ENCODE measurements at regions not wholly inside any gene's neighbourhood (a gene's known extent, or its start where the extent isn't known, plus 50 kb on each side); places are given as distances from the start of the nearest gene placed in this dataset.

GRCh38 chr16:79806757-79807156 lies 206.2 kb upstream of the MAF start:
- no peak for DNase-seq (ENCODE audit: low read depth in 1 of 2, low spot score in 1 of 2)

GRCh38 chr16:79805621-79806020 lies 205.1 kb upstream of the MAF start:
- DNase-seq (ENCODE audit: low read depth in 1 of 2, low spot score in 1 of 2), result no peak

GRCh38 chr16:79801646-79802045 lies 201.1 kb upstream of the MAF start:
- no peak for DNase-seq (ENCODE audit: low read depth in 1 of 2, low spot score in 1 of 2)

- no peak for DNase-seq (ENCODE audit: low read depth in 1 of 2, low spot score in 1 of 2)
These were observed 199.6 kb upstream of the MAF start for GRCh38 chr16:79800016-79800608.

- DNase-seq (ENCODE audit: low read depth in 1 of 2, low spot score in 1 of 2), result no peak
These were observed 198.0 kb upstream of the MAF start for GRCh38 chr16:79798416-79799053.

- DNase-seq (ENCODE audit: low read depth in 1 of 2, low spot score in 1 of 2), result no peak
These were observed 196.9 kb upstream of the MAF start for GRCh38 chr16:79797486-79797885.

GRCh38 chr16:79795556-79795955 lies 195.0 kb upstream of the MAF start:
- DNase-seq (ENCODE audit: low read depth in 1 of 2, low spot score in 1 of 2), result no peak

- DNase-seq (ENCODE audit: low read depth in 1 of 2, low spot score in 1 of 2), result no peak
These were observed 194.4 kb upstream of the MAF start for GRCh38 chr16:79794941-79795340.

GRCh38 chr16:79792664-79793351 lies 192.3 kb upstream of the MAF start:
- no peak for DNase-seq (ENCODE audit: low read depth in 1 of 2, low spot score in 1 of 2)

- no peak for DNase-seq (ENCODE audit: low read depth in 1 of 2, low spot score in 1 of 2)
These were observed 191.5 kb upstream of the MAF start for GRCh38 chr16:79792076-79792475.

GRCh38 chr16:79790854-79791253 lies 190.3 kb upstream of the MAF start:
- DNase-seq (ENCODE audit: low read depth in 1 of 2, low spot score in 1 of 2), result no peak

- no peak for DNase-seq (ENCODE audit: low read depth in 1 of 2, low spot score in 1 of 2)
These were observed 188.4 kb upstream of the MAF start for GRCh38 chr16:79788949-79789348.

- DNase-seq (ENCODE audit: low read depth in 1 of 2, low spot score in 1 of 2), result no peak
These were observed 185.9 kb upstream of the MAF start for GRCh38 chr16:79786389-79786788.

- no peak for DNase-seq (ENCODE audit: low read depth in 1 of 2, low spot score in 1 of 2)
These were observed 183.5 kb upstream of the MAF start for GRCh38 chr16:79784007-79784406.

- DNase-seq (ENCODE audit: low read depth in 1 of 2, low spot score in 1 of 2), result no peak
These were observed 177.1 kb upstream of the MAF start for GRCh38 chr16:79777679-79778078.

- no peak for DNase-seq (ENCODE audit: low read depth in 1 of 2, low spot score in 1 of 2)
These were observed 175.8 kb upstream of the MAF start for GRCh38 chr16:79776243-79776847.

GRCh38 chr16:79772784-79773183 lies 172.2 kb upstream of the MAF start:
- DNase-seq (ENCODE audit: low read depth in 1 of 2, low spot score in 1 of 2), result no peak

- no peak for DNase-seq (ENCODE audit: low read depth in 1 of 2, low spot score in 1 of 2)
These were observed 171.5 kb upstream of the MAF start for GRCh38 chr16:79772048-79772447.

GRCh38 chr16:79770244-79771064 lies 169.9 kb upstream of the MAF start:
- peak; percentile 27 to 53 for DNase-seq (ENCODE audit: low read depth in 1 of 2, low spot score in 1 of 2)

GRCh38 chr16:79769928-79770243 lies 169.3 kb upstream of the MAF start:
- DNase-seq (ENCODE audit: low read depth in 1 of 2, low spot score in 1 of 2), result no peak

- no peak for DNase-seq (ENCODE audit: low read depth in 1 of 2, low spot score in 1 of 2)
These were observed 168.9 kb upstream of the MAF start for GRCh38 chr16:79769270-79769927.
